ENCODE measurements at regions not wholly inside any gene's neighbourhood (a gene's known extent, or its start where the extent isn't known, plus 50 kb on each side); places are given as distances from the start of the nearest gene placed in this dataset.

DNA sequence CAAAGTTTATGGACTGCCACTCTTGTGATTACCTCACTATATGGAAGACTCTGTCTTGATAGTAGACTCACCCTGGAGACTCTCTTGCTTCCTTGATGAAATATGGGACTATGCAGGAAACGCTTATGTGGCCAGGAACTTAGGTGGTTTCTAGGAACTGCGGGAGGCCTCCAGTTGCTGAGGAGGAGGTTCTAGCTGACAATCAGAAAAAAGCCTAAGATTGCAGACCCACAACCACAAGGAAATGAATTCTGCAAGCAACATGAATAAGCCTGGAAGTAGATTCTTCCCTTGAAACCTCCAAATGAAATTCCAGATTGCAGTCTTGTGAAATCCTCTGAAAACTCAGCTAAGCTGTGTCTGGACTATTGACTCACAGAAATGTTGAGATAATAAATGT lies 88.9 kb upstream of the COL11A1 start:
- TF ChIP-seq, protein P1, sequence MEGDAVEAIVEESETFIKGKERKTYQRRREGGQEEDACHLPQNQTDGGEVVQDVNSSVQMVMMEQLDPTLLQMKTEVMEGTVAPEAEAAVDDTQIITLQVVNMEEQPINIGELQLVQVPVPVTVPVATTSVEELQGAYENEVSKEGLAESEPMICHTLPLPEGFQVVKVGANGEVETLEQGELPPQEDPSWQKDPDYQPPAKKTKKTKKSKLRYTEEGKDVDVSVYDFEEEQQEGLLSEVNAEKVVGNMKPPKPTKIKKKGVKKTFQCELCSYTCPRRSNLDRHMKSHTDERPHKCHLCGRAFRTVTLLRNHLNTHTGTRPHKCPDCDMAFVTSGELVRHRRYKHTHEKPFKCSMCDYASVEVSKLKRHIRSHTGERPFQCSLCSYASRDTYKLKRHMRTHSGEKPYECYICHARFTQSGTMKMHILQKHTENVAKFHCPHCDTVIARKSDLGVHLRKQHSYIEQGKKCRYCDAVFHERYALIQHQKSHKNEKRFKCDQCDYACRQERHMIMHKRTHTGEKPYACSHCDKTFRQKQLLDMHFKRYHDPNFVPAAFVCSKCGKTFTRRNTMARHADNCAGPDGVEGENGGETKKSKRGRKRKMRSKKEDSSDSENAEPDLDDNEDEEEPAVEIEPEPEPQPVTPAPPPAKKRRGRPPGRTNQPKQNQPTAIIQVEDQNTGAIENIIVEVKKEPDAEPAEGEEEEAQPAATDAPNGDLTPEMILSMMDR (conservative IDR thresholded peaks at IDR 0.05): no peak
- no peak for TF ChIP-seq ZFX (IDR thresholded peaks at IDR 0.05)

Data from C4-2B (cell line).